ENCODE measurements at regions not wholly inside any gene's neighbourhood (a gene's known extent, or its start where the extent isn't known, plus 50 kb on each side); places are given as distances from the start of the nearest gene placed in this dataset.

DNA sequence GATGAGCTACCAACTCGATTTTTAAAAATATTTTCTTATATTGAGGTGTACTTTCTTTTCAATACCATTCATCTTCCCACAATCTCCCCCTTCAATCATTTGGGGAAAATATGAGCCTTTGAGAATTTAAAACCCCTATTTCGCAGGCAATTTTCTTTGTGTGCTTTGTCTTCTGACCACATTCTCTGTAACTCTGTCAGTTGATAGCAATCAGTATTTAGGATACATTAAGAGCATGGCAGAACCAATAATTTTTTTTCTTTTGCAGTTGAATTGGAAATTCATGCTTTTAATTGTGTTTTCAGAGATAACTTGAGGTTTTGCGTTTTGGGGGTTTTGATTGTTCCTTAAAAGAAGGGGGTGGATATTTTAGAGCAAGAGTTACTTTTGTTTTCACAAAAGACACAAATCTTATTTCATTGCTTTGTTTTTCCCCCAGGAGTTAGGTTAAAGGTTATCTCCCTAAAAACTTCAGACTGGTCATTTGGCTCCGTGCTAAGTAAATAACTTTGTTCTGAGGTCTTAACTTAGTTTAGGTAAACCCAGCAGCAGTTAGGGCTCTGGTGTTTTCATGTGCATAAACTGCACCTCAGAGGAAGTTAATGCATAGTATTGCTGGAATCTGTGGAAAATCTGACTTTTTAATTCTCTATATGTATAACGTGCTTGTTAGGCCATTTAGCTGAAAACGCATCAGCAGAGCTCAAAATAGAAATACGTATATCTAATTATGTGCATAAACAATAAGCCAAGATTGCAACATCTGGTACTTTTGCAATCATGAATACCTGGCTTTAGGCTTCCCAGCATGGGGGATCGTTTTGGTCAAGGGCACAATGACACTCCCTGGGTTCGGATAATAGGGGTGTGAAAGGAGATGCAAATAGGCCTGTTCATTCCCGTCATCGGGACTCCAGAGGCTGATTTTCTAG is 676.4 kb upstream of the ANKRD30A start:
- Histone ChIP-seq H3K4me3 (no peak overlapping the region), H3K9ac (ENCODE audit: low read depth in 2 of 2, low read length in 2 of 2) (no peak overlapping the region), H3K9me3 (no peaks in the 10 kb centered on the region), H3K4me1 (no peaks in the 10 kb centered on the region), H3K27ac (no peak overlapping the region), H3K27me3 (no peaks in the 10 kb centered on the region), H3K36me3 (no peaks in the 10 kb centered on the region)
- TF ChIP-seq, protein P1, sequence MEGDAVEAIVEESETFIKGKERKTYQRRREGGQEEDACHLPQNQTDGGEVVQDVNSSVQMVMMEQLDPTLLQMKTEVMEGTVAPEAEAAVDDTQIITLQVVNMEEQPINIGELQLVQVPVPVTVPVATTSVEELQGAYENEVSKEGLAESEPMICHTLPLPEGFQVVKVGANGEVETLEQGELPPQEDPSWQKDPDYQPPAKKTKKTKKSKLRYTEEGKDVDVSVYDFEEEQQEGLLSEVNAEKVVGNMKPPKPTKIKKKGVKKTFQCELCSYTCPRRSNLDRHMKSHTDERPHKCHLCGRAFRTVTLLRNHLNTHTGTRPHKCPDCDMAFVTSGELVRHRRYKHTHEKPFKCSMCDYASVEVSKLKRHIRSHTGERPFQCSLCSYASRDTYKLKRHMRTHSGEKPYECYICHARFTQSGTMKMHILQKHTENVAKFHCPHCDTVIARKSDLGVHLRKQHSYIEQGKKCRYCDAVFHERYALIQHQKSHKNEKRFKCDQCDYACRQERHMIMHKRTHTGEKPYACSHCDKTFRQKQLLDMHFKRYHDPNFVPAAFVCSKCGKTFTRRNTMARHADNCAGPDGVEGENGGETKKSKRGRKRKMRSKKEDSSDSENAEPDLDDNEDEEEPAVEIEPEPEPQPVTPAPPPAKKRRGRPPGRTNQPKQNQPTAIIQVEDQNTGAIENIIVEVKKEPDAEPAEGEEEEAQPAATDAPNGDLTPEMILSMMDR (IDR thresholded peaks at IDR 0.05), result no peak
- intact Hi-C loops (cut with DNase I), result no loop called here
- no peak for DNase-seq

DNA sequence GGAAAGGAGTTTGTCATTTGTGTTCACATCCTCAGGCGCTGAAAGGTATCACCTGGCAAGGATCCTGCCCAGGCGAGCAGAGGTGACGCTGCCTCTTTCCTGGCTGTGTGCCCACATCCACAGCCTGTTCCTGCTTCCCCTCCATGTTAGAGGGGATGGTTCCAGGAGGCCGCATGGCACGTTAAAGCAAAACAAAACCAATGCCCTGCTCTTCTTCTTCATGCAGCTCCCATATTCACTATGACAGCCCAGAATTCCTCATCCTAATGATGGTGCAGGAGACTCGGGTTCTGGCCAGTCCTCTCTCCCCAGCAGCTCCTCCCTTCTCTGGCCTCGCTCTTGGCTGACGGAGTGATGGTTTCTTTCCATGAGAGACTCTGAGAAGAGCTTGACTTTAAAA is 678.5 kb upstream of the ANKRD30A start:
- H3K9ac ChIP-seq (ENCODE audit: low read depth in 2 of 2, low read length in 2 of 2), result no peak overlapping the region
- no peak overlapping the region for H3K27ac ChIP-seq
- no peaks in the 10 kb centered on the region for H3K36me3 ChIP-seq
- no peak for DNase-seq
- intact Hi-C loops (cut with DNase I), result no loop called here
- H3K27me3 ChIP-seq, result no peaks in the 10 kb centered on the region
- no peaks in the 10 kb centered on the region for H3K9me3 ChIP-seq
- H3K4me3 ChIP-seq, result no peak overlapping the region
- no peaks in the 10 kb centered on the region for H3K4me1 ChIP-seq
- TF ChIP-seq, protein P1 (IDR thresholded peaks at IDR 0.05), result no peak

GRCh38 chr10:36443233-36443632 is 682.2 kb upstream of the ANKRD30A start:
- Histone ChIP-seq H3K27ac (no peak overlapping the region), H3K4me3 (no peak overlapping the region), H3K27me3 (no peaks in the 10 kb centered on the region), H3K9me3 (no peaks in the 10 kb centered on the region), H3K4me1 (no peaks in the 10 kb centered on the region), H3K36me3 (no peaks in the 10 kb centered on the region), H3K9ac (ENCODE audit: low read depth in 2 of 2, low read length in 2 of 2) (no peak overlapping the region)
- no peak for DNase-seq
- TF ChIP-seq, protein P1 (IDR thresholded peaks at IDR 0.05), result no peak
- intact Hi-C loops (cut with DNase I), result no loop called here

DNA sequence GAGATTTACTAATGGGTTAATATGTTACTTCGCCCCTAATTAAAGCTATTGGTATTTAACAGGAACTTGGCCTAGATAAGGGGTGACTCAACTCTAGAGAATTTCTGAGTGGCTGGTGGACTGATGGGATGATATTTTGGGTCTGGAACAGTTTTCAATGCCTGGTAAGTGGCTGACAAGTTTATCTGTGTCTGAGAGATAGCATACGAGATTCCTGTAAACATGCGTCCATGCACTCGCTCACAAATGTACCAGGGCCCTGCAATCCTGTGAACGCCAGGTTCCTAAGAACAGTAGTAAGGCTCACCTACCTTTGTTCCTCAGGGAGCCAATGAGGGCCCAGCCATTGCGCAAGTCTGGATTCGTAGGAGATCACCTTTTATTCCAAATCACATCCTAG is 683.8 kb upstream of the ANKRD30A start:
- Histone ChIP-seq H3K9me3 (no peaks in the 10 kb centered on the region), H3K4me3 (no peak overlapping the region), H3K36me3 (no peaks in the 10 kb centered on the region), H3K4me1 (no peaks in the 10 kb centered on the region), H3K27ac (no peak overlapping the region), H3K9ac (ENCODE audit: low read depth in 2 of 2, low read length in 2 of 2) (no peak overlapping the region), H3K27me3 (no peaks in the 10 kb centered on the region)
- no peak for DNase-seq
- TF ChIP-seq, protein P1 (IDR thresholded peaks at IDR 0.05), result no peak
- intact Hi-C loops (cut with DNase I), result no loop called here

DNA sequence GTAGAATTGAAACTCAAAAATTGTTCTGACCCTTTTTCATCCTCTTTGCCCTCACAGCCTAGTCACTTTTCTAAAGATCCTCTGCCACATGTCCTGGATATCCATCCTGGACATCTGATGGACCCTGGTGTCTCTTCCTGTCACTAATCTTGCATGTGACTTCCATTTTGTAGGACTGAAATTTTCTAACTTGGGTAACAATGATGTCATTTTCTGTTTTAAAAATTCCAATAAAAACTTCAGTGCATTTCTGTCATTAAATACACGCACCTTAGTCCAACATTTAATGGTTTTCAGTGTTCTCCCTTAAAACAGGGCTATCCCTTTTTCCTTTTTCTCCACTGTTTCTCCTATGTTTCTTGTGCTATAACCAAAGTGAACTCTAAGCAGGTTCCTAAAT is 684.9 kb upstream of the ANKRD30A start:
- Histone ChIP-seq H3K27me3 (no peaks in the 10 kb centered on the region), H3K9ac (ENCODE audit: low read depth in 2 of 2, low read length in 2 of 2) (no peak overlapping the region), H3K36me3 (no peaks in the 10 kb centered on the region), H3K27ac (no peak overlapping the region), H3K9me3 (no peaks in the 10 kb centered on the region), H3K4me1 (no peaks in the 10 kb centered on the region), H3K4me3 (no peak overlapping the region)
- DNase-seq, result no peak
- TF ChIP-seq, protein P1 (IDR thresholded peaks at IDR 0.05), result no peak
- intact Hi-C loops (cut with DNase I), result no loop called here
